GM12892 (cell line): ENCODE measurements at regions not wholly inside any gene's neighbourhood (a gene's known extent, or its start where the extent isn't known, plus 50 kb on each side); places are given as distances from the start of the nearest gene placed in this dataset.

Source experiments
- POLR2A ChIP-seq: IDR thresholded peaks from 2 replicates; pipeline ENCODE4 v1.6.1; 2011; ENCODE audit warnings: low read depth, low read length, control low read depth
- POLR2AphosphoS5 ChIP-seq: IDR thresholded peaks from 2 replicates; pipeline ENCODE4 v1.6.1; 2011; ENCODE audit warnings: low read depth, low read length, control low read depth

DNA sequence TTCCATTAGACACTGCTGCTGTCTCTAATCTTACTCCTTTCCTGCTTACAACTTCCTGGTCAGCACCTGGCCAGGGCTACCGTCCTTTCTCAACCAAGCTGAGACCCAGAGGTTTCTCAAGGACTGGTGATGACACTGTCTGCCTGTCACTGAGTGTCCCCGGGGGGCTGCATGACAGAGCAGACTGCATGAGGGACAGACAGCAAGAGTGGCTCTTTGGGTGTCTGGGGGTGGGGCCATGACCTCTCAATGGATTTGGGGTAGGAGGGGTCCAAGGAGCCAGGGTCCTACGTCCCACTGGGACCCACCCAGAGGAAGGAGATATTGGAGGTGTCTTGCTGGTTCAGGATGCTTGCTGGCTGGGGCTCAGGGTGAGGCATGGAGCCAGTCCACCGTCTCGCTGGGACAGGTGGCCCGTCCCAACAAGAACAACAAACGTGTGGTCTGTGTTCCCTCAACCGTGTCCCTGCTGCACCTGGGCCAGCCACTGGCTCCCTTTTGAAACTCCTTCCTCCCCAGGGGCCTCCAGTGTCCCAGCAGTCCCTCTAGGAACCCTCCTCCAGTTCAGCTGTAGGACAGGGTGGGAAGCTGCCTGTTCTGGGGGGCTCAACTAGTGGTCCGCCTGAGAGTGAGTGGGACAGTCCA, 344.6 kb upstream of the AJAP1 start:
- TF ChIP-seq POLR2AphosphoS5 (no peak), POLR2A (no peak)
